DND-41 (cell line): ENCODE measurements at regions not wholly inside any gene's neighbourhood (a gene's known extent, or its start where the extent isn't known, plus 50 kb on each side); places are given as distances from the start of the nearest gene placed in this dataset.

Source experiments
- ATAC-seq: fragments of 200-7000 bp; cut with Tn5 transposase; 3 replicates; pipeline ENCODE4 v1.9.1; 2021; ENCODE audit warnings: low read depth; ENCODE audit not compliant: insufficient read depth
- DNase-seq: peaks from one replicate; pipeline ENCODE4 v3.0.0-alpha.2; 2020
- H2AFZ ChIP-seq: 2 replicates; pipeline ENCODE4 v1.6.0; 2012; ENCODE audit warnings: low read depth, low read length
- H3K27ac ChIP-seq: 2 replicates; pipeline ENCODE4 v1.5.1; 2012; ENCODE audit warnings: low read length, inconsistent platforms
- H3K27me3 ChIP-seq: fragments of 200-600 bp; sonication (generic); 2 replicates; pipeline ENCODE4 v1.6.0; 2012; ENCODE audit warnings: low read length, mild to moderate bottlenecking, inconsistent platforms; ENCODE audit not compliant: insufficient read depth, poor library complexity
- H3K36me3 ChIP-seq: 2 replicates; pipeline ENCODE4 v1.5.1; 2012; ENCODE audit warnings: low read length, inconsistent platforms; ENCODE audit not compliant: insufficient read depth
- H3K4me1 ChIP-seq: 2 replicates; pipeline ENCODE4 v1.5.1; 2012; ENCODE audit warnings: mild to moderate bottlenecking, low read length; ENCODE audit not compliant: insufficient read depth
- H3K4me2 ChIP-seq: 2 replicates; pipeline ENCODE4 v1.6.0; 2012; ENCODE audit warnings: mild to moderate bottlenecking, moderate library complexity, low read length, inconsistent platforms; ENCODE audit not compliant: insufficient read depth
- H3K4me3 ChIP-seq, 2 experiments: fragments of 200-600 bp in 1 of 2; shearing (Covaris generic) in 1 of 2; 2 replicates each; pipeline ENCODE4 v1.5.1; 2012 to 2016; ENCODE audit warnings: inconsistent platforms in 2 of 2, low read length in 2 of 2, mild to moderate bottlenecking in 2 of 2, low read depth in 1 of 2, moderate library complexity in 1 of 2
- H3K79me2 ChIP-seq: 2 replicates; pipeline ENCODE4 v1.6.0; 2012; ENCODE audit warnings: low read length, inconsistent platforms; ENCODE audit not compliant: insufficient read depth
- H3K9ac ChIP-seq: 2 replicates; pipeline ENCODE4 v1.6.0; 2012; ENCODE audit warnings: low read depth, mild to moderate bottlenecking, inconsistent platforms, low read length, moderate library complexity
- H3K9me3 ChIP-seq: 2 replicates; pipeline ENCODE4 v1.5.1; 2012; ENCODE audit warnings: low read length, moderate library complexity, mild to moderate bottlenecking, inconsistent platforms; ENCODE audit not compliant: insufficient read depth, severe bottlenecking
- H4K20me1 ChIP-seq: 2 replicates; pipeline ENCODE4 v1.6.0; 2012; ENCODE audit warnings: low read length; ENCODE audit not compliant: insufficient read depth
- EZH2 ChIP-seq: IDR thresholded peaks from 3 replicates; pipeline ENCODE4 v1.6.1; 2012; ENCODE audit warnings: borderline replicate concordance, low read depth, mild to moderate bottlenecking, moderate library complexity, low read length, inconsistent platforms; ENCODE audit not compliant: severe bottlenecking
- TF ChIP-seq, protein P1 (sequence below): IDR thresholded peaks from 2 replicates; pipeline ENCODE4 v1.5.1; 2012; ENCODE audit warnings: borderline replicate concordance, low read length, moderate library complexity, mild to moderate bottlenecking; ENCODE audit not compliant: poor library complexity, severe bottlenecking; ENCODE audit errors: extremely low read depth

DNA sequence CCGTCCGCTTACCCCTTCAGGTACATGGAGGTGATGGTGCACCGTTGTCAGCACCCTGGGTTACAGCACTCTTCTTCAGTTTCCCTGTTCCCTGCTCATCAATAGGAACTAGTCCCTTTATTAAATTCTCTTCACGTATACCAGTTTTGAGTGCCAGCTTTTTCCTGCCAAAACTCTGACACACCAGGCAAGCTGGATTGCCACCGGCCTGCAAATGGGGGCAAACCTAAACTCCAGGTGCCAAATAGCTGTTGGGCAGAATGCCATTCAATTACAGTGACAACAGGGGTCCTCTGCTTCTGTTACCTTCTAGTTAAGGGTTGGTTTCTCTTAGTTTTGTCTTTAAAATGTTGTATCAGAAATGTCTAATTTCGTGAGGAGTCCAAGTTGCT lies 400.4 kb downstream of the OSTF1 start:
- ATAC-seq, result no peak
- no peak overlapping the region for H3K4me2 ChIP-seq

DNA sequence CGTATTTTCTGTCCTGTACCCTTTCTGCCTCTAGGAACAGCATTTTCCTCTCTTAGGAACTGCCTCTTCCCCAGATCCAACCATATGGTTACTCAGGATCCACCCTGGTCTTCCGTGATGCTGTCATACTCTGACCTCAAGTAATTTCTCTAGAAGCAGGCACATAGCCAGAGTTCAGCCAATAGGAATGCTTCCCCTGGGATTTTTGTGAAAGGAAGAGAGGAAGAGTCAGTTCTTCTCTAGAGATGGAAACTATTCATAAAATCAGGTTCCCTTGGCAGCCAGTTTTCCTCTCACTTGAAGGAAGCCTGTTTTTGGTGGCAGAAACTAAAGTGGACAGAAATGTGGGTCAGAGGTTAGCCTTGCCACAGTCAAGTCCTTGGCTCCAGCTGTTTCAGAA lies 400.1 kb upstream of the PCSK5 start:
- no peaks in the 10 kb centered on the region for H4K20me1 ChIP-seq
- H3K4me2 ChIP-seq, result no peak overlapping the region
- no peaks in the 10 kb centered on the region for H3K27me3 ChIP-seq
- no peak overlapping the region for H3K4me3 ChIP-seq
- no peaks in the 10 kb centered on the region for H3K4me1 ChIP-seq
- ATAC-seq (no peak), DNase-seq (no peak)
- H3K79me2 ChIP-seq, result no peaks in the 10 kb centered on the region
- H3K36me3 ChIP-seq, result no peaks in the 10 kb centered on the region
- H3K9me3 ChIP-seq, result no peaks in the 10 kb centered on the region
- H3K27ac ChIP-seq, result no peak overlapping the region
- TF ChIP-seq, protein P1, sequence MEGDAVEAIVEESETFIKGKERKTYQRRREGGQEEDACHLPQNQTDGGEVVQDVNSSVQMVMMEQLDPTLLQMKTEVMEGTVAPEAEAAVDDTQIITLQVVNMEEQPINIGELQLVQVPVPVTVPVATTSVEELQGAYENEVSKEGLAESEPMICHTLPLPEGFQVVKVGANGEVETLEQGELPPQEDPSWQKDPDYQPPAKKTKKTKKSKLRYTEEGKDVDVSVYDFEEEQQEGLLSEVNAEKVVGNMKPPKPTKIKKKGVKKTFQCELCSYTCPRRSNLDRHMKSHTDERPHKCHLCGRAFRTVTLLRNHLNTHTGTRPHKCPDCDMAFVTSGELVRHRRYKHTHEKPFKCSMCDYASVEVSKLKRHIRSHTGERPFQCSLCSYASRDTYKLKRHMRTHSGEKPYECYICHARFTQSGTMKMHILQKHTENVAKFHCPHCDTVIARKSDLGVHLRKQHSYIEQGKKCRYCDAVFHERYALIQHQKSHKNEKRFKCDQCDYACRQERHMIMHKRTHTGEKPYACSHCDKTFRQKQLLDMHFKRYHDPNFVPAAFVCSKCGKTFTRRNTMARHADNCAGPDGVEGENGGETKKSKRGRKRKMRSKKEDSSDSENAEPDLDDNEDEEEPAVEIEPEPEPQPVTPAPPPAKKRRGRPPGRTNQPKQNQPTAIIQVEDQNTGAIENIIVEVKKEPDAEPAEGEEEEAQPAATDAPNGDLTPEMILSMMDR, result no peak
- TF ChIP-seq EZH2, result no peak
- H2AFZ ChIP-seq, result no peak overlapping the region
- no peak overlapping the region for H3K9ac ChIP-seq

More for the DNA sequence above, 400.4 kb downstream of the OSTF1 start:
- Histone ChIP-seq H3K9ac (no peak overlapping the region), H4K20me1 (no peaks in the 10 kb centered on the region), H3K27ac (no peak overlapping the region), H3K9me3 (no peaks in the 10 kb centered on the region), H3K79me2 (no peaks in the 10 kb centered on the region), H2AFZ (no peak overlapping the region), H3K27me3 (no peaks in the 10 kb centered on the region), H3K4me1 (no peaks in the 10 kb centered on the region), H3K4me3 (no peak overlapping the region), H3K36me3 (no peaks in the 10 kb centered on the region)
- DNase-seq, result no peak
- TF ChIP-seq, protein P1, result no peak
- no peak for TF ChIP-seq EZH2

DNA sequence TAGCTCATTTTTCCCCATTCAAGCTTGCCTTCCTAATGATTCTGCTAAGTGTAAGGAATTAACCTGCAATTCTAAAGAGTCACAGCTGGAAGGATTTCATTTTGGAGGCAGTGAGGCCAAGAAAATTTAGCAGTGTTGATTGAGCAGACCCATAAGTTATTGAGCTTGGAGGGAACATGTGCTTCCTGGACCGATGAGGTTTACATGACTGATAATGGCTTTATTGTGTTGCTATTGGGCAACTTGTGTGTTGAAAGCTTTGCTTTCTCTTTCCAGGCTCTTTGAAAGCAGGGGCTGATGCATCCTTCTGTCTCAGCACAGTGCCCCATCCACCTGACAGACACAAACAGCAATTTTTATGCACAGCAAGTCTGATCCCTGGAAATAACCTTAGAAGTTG lies 398.9 kb upstream of the PCSK5 start:
- H3K9ac ChIP-seq, result no peak overlapping the region
- H3K4me3 ChIP-seq, result no peak overlapping the region
- DNase-seq (no peak), ATAC-seq (no peak)
- H3K4me2 ChIP-seq, result no peak overlapping the region
- H4K20me1 ChIP-seq, result no peaks in the 10 kb centered on the region
- no peaks in the 10 kb centered on the region for H3K79me2 ChIP-seq
- TF ChIP-seq, protein P1, result no peak
- no peak for TF ChIP-seq EZH2
- H3K4me1 ChIP-seq, result no peaks in the 10 kb centered on the region
- no peak overlapping the region for H3K27ac ChIP-seq
- no peaks in the 10 kb centered on the region for H3K9me3 ChIP-seq
- H2AFZ ChIP-seq, result no peak overlapping the region
- no peaks in the 10 kb centered on the region for H3K27me3 ChIP-seq
- H3K36me3 ChIP-seq, result no peaks in the 10 kb centered on the region

DNA sequence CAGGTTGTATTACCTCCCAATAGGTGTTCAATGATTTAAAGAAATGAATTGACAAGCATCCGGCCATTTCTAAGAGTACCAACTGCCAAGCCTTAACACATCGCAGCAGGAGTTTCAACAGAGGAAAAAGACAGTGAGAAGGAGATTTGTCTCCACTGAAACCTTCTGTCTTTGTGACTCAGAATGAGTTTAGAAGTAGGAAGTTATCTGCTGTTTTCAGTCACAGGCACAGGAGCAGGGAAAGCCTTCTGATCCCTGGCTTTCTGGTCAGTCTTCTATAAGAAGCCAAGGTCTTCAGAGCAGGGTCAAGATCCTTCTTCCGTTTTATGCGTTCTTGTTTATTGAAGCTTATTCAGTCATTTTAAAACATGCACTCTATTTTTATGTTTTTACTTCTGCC lies 390.7 kb upstream of the PCSK5 start:
- Histone ChIP-seq H3K9me3 (no peaks in the 10 kb centered on the region), H3K79me2 (no peaks in the 10 kb centered on the region), H3K27me3 (no peaks in the 10 kb centered on the region), H2AFZ (no peak overlapping the region), H3K36me3 (no peaks in the 10 kb centered on the region), H3K4me3 (no peak overlapping the region), H4K20me1 (no peaks in the 10 kb centered on the region), H3K9ac (no peak overlapping the region), H3K27ac (no peak overlapping the region), H3K4me1 (no peaks in the 10 kb centered on the region), H3K4me2 (no peak overlapping the region)
- no peak for ATAC-seq
- no peak for TF ChIP-seq EZH2
- TF ChIP-seq, protein P1, result no peak
- DNase-seq, result no peak
